22Rv1 (cell line): ENCODE measurements at regions not wholly inside any gene's neighbourhood (a gene's known extent, or its start where the extent isn't known, plus 50 kb on each side); places are given as distances from the start of the nearest gene placed in this dataset.

Experiments
- H3K27ac ChIP-seq: fragments of 450-650 bp; 2 replicates; pipeline ENCODE4 v1.5.1; 2017
- ZFX ChIP-seq: fragments of 450-650 bp; IDR thresholded peaks from 2 replicates; pipeline ENCODE4 v1.6.1; 2017; ENCODE audit warnings: antibody characterized with exemption, borderline replicate concordance
- TF ChIP-seq, protein P1 (sequence below): fragments of 450-650 bp; IDR thresholded peaks from 2 replicates; pipeline ENCODE4 v1.5.1; 2017; ENCODE audit warnings: mild to moderate bottlenecking

DNA sequence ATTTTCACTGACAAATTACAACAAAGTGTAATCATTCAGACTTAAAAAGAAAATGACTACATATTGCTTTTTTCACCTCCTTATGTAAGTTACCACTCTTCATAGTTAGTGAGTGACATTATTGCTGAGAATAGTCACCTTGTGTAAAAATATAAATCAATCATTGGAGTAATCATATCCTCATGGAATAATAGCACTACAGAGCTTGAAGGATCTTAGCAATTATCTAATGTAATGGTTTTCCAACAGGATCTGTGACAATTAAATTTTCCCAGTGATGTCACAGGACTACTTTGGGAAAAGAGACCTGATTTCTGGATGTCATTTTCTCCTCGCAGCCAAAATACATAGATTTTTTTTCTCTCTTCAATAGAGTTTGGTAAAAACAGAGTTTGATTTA, 833.0 kb upstream of the PCDH9 start:
- no peak overlapping the region for H3K27ac ChIP-seq
- TF ChIP-seq, protein P1, sequence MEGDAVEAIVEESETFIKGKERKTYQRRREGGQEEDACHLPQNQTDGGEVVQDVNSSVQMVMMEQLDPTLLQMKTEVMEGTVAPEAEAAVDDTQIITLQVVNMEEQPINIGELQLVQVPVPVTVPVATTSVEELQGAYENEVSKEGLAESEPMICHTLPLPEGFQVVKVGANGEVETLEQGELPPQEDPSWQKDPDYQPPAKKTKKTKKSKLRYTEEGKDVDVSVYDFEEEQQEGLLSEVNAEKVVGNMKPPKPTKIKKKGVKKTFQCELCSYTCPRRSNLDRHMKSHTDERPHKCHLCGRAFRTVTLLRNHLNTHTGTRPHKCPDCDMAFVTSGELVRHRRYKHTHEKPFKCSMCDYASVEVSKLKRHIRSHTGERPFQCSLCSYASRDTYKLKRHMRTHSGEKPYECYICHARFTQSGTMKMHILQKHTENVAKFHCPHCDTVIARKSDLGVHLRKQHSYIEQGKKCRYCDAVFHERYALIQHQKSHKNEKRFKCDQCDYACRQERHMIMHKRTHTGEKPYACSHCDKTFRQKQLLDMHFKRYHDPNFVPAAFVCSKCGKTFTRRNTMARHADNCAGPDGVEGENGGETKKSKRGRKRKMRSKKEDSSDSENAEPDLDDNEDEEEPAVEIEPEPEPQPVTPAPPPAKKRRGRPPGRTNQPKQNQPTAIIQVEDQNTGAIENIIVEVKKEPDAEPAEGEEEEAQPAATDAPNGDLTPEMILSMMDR = no peak
- TF ChIP-seq ZFX = no peak

DNA sequence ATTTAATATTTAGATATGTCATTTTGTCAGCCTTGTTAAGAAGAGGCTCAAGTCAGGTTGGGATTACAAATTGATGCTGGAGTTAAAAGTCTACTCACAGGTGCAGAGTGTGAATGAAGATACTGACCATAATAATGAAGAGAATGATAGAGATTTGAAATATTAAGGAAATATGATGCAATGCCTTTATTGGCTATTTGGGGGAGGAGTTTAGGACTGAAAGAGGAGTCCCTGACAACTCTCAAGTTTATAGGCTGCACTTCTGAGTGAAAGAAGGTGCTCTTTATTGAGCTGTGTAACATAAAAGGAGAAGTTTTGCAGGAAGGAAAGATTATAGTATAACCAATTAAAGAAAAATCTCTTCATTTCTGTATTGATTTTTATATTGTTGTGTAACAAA, 827.7 kb upstream of the PCDH9 start:
- TF ChIP-seq, protein P1 = no peak
- TF ChIP-seq ZFX = no peak

DNA sequence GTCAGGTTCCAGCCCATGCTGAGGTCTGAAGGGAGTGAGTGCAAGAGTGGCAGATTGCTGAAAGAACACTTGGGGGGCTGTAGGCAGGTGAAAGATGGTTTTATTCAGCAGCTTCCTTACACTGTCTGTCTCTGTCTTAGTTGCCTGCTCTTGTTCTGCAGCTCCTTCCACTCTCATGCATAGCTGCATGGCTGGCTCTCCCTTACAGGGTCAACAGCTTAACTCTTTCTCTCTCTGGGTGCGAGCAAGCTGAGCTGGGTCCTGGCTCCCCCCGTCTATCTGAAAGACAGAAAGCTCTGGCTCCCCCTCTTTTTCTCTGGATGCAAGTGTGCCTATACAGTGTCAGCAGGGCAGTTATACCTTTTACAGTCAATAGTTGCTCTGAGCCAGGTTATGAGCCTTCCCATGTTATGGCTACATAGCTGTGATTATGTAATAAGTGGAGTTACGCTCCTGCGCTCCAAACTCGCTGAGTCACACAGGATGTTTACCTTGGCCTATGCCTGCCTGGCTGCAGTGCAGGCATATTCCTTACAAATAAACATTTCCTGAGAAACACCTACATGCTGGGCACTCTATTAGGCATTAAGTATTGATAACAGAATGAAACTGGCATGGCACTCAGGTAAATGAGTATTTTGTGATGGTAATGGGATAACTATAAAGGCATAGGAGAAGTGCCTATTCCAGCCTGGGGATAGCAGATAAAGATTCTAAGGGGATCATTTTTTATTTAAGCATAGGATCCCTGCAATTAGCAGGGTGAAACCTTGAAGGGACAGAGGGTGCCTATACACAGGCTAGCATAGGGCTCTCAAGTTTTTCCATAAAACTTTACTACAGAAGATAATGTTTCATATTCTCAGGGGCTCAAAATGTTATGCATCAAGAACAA, 826.9 kb upstream of the PCDH9 start:
- H3K27ac ChIP-seq = no peak overlapping the region
- TF ChIP-seq ZFX = no peak
- TF ChIP-seq, protein P1 = no peak

More for the DNA sequence above, 827.7 kb upstream of the PCDH9 start:
- no peak overlapping the region for H3K27ac ChIP-seq

DNA sequence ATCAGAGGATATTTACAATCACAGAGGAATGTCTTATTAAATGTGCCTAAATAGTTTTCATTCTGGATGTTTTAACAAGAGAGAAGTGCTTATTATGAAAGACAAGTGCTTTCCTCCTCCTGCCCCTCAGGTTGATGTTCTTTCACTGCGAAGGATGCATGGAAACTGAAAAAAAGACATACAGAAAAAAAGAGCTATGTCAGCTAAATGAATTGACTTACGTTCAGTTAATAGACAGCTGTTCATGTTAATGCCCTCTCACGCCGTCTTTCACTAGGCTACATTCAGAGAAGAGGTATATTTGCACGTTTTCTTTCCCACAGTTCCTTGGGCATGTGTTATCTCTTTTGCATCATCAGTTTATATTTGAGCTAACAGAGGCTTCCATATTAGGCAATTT, 821.8 kb upstream of the PCDH9 start:
- H3K27ac ChIP-seq = no peak overlapping the region
- TF ChIP-seq ZFX = no peak
- TF ChIP-seq, protein P1 = no peak

DNA sequence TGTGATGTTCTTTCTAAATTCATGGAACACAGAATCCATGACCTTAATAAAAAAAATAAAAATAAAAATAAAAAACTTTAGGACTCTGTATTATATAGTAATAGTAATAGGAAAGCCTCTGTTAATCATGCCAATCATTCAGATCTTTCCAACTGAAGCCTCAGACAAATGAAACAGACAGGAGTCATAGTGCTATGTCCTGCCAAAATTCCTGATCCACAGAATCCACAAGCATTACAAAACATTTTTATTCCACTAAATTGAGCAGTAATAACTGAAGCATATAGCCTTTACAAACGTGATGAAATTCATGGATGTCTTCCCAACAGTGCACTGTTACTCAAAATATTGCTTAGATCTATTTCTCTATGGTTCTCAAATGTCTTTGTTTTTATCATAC, 820.6 kb upstream of the PCDH9 start:
- TF ChIP-seq, protein P1 = no peak
- no peak for TF ChIP-seq ZFX

DNA sequence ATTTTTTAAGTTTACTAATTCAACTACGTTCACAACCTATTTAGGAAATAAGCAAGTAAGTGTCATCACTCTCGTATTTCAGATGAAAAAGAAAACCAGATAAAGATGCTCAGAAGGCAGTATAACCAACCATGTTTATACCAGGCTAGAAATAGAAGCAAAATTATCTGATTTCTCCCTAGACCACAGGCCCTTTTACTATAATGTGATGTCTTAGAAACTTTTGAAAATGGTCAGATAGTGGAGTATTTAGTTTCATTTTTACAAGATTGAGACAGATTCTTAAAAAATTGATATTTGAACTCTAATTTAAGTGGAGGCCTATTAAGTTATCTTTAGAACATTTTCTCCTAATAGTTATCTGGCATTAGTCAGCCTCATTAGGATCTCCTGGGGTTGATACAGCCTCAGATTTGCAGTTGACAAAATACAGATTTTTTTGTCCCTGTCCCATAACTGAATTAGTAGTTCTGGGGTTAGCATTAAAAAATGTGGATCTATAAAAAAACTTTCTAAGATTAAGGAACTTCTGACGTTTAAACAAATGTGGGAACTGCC, 818.7 kb upstream of the PCDH9 start:
- TF ChIP-seq, protein P1 = no peak
- TF ChIP-seq ZFX = no peak
- H3K27ac ChIP-seq = no peak overlapping the region

More for the DNA sequence above, 820.6 kb upstream of the PCDH9 start:
- H3K27ac ChIP-seq = no peak overlapping the region

DNA sequence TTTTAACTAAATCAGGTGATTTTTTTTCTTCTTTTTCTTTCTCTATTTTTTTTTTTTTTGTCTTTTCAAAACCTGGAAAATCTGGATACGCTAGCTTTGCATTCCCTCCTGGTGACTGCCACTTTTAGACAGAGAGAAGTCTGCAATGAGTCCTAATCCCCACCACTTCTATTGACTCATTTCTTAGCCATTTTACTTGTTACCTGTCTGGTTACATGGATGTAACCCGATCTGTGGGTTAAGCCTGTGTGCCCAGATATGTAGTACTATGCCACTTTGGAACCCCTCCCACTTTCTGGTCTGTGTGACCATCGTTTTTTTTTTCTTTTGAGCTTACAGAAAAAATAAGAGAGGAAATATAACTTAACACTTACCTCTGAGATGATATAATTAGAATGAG, 817.8 kb upstream of the PCDH9 start:
- no peak for TF ChIP-seq ZFX
- TF ChIP-seq, protein P1 = no peak
- no peak overlapping the region for H3K27ac ChIP-seq
